Stimulated activated CD4-positive, alpha-beta T cell treated with anti-CD3 and anti-CD28 coated beads, Interleukin-15, amount 100 ng/mL, for 1 hour (primary cell): ENCODE measurements at regions not wholly inside any gene's neighbourhood (a gene's known extent, or its start where the extent isn't known, plus 50 kb on each side); places are given as distances from the start of the nearest gene placed in this dataset.

Experiments used
- DNase-seq, 2 donors: peaks; one replicate each; pipeline ENCODE4 v3.0.0-alpha.2; 2020; ENCODE audit warnings: low read depth in 1 of 2, low spot score in 1 of 2

DNA sequence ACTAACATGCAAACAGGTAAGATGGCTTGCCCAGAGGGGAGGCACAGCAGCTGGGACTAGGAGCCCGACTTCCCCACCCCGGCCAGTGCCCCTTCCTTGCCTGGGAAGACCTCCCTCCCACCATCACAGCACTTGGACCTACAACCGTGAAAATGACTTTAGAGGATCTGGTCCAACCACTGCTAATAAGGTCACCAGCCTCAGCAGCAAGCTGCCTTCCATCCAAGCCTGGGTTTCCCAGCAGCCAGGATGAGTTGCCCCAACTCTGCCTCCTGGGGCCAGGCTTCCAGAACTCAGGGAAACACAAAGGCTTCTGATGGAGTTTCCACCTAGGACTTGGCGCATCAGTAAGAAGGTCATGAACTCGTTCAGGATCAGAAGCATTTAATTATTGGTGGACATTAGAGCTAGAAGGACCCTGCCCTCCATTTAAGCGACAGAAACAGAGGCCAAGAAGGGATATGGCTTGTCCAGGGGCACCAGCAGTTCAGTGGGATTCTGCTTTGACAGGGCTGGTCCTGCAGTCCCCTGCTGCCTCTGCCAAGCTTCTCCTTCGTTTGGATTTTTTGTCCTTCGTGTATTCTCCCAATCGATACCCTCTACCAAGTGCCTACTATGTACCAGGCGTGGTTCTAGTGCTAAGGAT lies 403.0 kb upstream of the ID2 start:
- DNase-seq: no peak

DNA sequence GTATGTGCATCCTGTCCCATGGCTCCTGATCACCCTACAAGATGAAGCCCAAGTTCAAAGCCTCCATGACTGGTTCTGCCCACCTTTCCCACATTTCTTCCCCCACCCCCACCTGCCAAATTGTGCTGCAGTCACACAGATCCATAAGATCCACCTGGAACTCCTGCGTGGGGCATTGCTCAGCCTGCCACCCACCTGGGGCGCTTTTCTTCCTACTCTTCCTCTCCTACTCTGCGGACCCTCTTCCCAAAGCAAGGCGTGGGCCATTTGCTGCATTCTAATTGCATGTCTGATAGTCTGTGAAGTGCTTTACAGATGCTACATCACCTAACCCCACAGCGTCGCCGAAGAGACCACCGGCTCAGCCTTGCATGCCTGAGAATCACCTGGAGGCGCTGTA lies 402.4 kb upstream of the ID2 start:
- DNase-seq: no peak

DNA sequence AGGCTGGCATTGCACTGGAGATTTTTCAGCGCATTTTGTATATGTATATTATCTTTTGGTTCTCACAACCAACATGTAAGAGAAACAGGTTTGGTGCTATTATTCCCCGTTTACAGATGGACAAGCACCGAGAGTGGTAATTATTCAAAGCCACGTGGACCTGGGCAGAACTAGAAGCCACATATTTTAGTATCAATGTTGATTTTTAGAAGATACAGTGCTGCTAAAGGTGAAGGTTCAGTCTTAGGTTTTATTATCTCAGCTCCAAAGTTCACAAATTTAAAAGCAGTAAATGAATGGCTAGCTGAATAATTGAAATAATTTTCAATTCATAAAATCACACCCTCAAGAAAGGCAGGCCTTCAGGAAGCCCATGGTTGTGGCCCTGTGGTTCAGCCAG lies 400.6 kb upstream of the ID2 start:
- no peak for DNase-seq

DNA sequence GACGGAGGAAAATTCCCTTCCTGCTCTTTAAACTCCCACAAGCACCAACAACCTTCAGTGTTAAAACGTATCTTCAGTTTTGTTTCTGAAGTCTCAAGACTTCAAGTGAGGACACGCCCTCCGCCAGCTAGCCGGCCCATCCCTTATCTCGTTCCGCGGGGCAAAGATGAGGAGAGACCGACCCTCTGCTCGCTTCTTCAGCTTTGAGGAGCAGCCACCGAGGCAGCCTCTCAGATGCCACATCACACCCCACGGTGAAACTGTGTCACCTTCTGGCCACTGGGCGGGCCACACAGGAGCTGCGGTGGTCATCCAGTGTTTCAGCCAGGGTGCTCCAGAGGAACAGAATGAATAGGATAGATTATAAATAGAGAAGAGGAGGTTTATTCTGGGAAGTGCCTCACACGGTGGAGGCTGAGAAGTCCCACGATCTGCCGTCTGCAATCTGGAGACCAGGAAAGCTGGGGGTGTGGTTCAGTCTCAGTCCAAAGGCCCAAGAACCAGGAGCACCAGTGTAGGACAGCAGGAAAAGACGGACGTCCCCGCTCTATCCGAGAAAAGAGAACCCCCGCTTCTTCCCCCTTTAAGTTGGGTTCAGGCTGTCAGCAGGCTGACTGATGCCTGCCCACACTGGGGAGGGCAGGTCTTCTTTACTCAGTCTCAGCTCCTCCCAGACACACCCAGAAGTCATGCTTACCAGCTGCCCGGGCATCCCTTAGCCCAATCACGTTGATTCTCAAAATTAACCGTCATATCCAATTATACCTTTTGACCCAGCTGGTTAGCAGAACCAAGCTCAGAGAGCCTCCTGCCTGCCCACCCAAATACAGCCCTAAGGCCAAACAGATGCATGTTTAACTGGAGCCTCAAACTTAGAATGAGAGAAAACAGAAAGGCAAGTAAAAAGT lies 399.7 kb upstream of the ID2 start:
- DNase-seq: no peak

DNA sequence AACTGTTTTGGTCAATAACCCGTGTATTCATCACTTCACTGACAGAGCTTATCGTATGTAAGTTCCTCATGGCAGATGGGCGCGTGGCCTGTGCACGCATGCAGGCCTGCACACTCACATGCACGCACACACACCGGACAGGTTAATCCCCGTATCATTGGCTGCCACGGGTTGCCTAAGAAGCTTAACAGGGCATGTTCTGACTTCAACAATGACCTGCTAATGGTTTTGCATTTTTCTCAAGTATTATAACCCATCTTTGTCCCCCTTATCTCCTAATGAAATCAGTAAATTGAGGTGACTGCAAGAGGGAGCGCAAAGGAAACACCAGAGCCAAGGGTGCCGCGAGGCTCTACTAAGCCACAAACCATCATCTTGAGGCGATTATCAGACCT lies 399.0 kb upstream of the ID2 start:
- no peak for DNase-seq

DNA sequence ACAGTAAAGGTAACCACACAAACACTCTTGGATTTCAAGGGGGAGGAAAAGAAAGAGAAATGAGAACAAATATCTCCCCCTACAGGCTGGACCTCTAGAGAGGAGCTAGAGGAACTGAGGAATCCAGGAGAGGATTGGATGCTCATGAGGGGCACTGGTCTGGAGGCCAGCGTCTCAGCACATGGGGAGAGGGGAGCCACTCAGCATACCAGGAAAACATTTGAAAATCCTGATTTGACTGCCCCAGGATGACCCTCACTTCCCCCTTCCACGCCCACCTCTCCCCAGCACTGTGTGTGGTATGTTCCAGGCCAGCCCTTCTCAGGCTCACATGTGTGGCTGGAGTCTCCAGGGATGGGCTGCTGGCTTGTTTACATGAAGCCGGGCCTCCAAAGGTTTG lies 396.8 kb upstream of the ID2 start:
- no peak for DNase-seq

DNA sequence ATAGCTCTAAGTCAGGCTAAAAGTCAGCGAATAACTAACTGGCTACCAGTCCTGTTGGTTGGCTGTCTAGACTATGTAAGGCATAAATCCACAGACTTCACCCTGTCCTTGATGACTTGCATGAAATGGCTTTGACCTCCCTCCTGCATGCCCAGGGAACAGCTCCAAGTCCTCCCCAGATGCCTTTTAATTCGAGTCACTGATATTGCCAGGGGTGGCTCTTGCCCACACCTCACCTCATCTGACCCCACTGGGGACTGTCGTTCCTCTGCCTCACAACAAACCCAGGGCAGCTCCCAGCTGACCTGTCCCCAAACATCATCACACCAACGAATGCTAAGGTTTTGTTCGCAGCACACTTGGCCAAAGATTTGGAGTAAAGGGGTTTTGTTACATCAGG lies 396.0 kb upstream of the ID2 start:
- DNase-seq: no peak

DNA sequence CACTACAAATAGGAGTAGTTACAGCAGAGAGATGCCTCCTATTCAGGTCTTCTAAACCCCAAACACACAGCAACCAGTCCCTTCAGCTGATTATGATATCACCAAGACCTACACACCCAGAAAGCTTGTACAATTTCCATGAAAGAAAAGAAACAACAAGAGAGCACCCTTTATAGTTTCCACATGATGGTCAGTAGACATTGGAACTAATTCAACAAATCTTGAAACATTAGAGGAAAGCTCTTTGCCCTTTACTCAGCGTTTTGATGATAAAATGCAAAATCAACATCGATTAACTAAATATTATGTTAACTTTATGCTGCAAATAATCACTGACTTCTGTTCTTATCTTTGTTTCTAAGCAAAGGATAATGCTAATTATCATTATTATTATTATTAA lies 393.6 kb upstream of the ID2 start:
- DNase-seq: no peak

DNA sequence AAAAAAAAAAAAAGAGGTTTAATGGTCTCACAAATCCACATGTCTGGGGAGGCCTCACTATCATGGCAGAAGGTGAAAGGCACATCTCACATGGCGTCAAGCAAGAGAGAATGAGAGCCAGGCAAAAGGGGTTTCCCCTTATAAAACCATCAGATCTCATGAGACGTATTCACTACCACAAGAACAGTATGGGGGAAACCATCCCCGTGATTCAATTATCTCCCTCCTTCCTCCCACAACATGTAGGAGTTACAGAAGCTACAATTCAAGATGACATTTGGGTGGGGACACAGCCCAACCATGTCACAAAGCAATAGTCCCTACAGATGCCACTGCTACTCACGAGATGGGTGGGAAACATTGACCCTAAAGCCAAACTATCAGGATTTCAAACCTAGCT lies 392.7 kb upstream of the ID2 start:
- no peak for DNase-seq

DNA sequence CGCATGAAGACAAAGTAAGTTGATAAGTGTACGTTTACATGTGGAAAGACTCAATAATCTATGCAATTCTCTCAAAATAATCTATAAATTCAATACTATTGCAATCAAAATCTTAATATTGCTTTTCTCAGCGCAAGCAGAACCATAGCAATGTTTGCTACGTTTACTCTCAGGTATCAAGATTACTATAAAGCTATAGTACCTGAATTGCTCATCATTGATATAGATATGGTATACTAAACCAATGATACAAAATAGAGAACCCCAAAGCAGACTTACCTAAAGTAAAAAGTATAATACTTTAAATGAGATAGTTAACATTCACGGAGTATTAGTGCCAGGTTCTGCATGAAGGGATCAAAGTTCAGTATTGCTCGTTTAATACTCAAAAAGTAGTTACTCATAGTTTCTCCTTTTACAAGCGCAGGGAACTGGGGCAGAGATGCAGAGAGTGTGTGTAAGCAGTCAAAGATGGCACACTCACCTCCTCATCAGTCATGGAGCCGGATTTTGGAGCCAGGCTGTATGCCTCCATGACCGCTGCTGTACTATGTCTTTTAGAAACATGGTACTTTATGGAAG lies 391.0 kb upstream of the ID2 start:
- no peak for DNase-seq

DNA sequence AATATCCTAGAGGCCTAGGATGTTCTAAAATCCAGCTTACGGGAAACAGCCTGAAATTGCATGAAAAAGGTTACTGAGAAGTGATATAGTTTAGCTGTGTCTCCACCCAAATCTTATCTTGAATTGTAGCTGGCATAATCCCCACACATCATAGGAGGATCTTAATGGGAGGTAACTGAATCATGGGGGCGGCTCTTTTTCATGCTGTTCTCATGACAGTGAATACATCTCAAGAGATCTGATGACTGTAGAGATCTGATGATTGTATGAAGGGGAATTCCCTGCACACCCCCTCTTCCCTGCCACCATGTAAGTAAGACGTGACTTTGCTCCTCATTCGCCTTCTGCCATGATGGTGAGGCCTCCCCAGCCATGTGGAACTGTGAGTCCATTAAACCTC lies 385.6 kb upstream of the ID2 start:
- no peak for DNase-seq

DNA sequence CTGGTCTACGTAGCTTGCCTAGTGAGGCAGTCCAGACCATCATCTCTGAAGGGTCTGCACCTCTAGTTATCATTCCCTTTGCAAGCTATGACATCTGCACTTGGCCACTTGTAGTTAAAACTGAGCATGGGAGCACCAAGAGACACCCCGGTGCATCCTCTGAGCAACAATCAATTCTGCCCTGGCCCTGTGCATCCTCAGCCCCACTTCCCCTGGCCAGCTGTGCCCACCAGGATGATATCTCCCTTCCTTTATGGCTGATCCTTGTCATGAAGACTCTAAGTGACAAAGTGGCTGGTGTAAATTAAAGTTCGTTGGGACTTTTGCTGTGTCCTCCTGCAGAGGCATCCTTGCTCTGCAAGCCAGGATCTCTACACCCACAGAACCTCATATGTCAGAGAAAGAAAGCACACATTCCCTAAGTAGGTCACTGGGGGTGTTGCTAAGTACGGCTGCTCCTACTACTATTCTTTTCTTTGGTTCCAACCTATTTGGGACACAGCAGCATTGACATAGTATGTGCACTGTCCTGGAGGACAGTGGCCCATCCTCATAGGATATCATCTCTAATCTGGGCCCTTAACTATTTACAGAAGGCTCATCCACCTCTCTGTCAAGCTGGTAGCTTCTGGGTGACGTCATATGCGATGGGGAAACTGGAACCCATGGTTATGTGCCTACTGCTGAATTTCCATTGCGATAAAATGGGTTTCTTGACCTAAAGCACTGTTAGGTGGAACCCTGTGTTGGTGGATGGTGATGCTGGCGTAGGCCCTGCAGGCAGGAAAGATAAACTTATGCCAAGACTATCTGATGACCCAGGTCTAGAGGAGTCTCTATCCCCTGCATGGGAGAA lies 384.3 kb upstream of the ID2 start:
- DNase-seq: no peak

DNA sequence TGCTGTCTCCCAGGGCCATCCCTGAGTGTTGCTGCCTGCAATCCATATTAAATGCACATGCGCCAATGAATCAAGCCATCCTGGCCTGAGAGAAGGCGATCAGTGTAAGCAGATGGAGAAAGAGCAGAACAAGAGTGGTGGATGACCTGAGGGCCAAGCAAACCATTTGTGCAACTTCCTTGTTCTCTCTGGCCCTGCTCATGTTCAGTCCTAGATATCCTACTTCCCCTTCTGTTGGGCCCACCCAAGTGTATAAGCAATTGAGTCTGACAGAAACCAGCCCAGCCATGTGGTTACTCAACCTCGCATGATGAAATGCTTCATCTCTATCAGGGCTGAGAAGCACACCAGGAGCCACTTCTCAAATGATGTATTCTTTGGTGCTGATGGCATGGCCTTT lies 383.1 kb upstream of the ID2 start:
- DNase-seq: no peak

DNA sequence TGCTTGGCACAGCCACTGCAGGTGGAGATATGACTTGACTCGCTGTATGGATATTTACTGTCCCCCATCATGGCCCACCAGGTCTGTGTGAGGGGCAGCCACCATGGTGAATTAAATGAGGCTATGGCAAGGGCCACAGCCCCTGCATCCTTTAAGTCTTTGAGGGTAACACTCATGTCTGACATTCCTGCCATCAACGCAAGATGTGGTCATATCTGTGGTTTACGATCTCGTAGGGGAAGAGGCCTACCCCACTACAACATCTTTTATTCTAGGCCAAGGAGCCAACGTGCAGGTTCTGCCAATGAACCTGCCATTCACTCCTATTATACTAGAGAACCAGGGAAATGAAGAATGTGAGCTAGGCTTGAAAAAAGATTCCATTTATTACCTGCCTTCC lies 381.6 kb upstream of the ID2 start:
- no peak for DNase-seq

DNA sequence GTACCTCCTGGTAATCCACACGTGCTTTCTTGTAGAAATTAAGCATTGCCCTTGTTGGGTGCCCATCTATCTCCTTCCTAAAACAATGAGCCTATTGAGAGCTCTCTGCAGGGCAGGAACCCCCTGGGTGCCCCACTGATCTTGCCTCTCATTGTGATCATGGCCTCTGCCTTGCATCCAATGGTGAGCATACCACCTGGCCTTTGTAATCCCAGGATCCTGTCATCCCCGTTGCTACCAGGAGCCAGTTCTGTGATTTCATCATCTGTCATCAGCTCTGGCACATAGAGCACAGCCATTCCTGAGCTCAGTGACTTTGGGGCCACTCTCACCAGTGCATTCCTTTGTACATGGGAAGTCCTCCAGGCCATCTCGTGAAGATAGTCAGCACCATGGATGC lies 381.0 kb upstream of the ID2 start:
- no peak for DNase-seq

DNA sequence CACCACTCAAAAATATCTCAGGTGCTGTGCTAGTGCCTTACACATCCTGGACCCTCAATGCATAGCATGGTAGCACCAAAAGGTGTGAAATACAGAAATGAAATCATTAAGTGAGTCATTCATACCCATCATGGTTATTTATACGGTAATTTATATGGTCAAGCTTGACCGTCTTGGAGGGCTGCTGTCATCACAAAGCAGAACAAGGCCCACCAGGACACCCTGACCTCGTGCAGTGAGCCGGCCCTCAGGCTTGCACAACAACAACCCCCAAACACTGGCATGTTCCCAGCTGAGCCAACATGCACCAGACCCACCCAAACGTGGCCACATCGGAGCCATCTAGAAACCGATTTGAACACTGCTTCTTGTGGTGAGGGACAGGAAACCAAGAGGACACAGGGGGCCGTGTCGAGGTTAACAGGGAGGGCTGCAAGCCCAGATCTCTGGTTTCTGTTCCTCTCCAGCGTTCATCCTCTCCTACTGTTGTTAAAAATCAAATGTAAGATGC lies 378.5 kb upstream of the ID2 start:
- DNase-seq: peak; percentile 21 to 49

DNA sequence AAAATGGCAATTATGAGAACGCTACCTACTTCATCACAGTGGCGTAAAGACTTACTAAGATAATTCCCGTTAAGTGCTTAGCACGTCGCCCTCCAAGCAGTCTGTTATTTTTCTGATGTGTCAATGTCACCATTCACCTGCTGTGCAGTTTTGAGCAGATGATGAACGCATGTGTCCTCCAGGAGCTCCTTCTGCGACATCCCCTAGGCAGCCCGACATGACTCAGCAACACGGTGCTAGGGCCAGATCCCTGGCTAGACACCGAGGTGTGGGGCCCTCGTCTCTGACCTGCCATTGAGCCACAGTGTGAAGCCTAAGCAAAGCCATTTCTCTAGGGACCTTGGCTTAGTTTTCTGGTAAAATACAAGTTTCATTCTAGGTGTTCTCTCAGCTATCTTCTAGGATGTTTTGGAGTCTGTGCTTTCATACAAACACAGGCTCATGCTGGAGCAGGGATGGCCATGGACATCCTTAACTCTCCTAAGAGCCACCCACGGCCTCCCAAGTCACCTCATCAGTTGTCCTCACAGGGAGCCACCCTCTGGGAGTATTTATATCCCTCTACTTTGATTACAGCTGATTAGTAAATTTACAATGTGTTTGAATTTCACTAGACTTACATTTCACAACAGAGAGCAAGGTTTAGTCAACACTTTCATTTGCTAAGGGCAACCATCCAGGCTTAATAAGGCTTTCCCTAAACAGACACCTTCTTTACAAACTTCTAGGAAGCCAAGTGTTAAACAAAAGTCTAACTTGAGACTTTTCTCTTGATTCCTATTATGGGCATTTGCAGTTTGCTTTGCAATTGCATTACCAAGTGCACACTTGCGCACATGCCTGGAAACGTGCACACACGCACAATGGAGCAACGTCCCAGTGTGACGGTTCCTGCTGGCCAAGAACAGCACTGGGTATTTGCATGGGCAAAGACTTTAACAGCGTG lies 376.8 kb upstream of the ID2 start:
- no peak for DNase-seq

DNA sequence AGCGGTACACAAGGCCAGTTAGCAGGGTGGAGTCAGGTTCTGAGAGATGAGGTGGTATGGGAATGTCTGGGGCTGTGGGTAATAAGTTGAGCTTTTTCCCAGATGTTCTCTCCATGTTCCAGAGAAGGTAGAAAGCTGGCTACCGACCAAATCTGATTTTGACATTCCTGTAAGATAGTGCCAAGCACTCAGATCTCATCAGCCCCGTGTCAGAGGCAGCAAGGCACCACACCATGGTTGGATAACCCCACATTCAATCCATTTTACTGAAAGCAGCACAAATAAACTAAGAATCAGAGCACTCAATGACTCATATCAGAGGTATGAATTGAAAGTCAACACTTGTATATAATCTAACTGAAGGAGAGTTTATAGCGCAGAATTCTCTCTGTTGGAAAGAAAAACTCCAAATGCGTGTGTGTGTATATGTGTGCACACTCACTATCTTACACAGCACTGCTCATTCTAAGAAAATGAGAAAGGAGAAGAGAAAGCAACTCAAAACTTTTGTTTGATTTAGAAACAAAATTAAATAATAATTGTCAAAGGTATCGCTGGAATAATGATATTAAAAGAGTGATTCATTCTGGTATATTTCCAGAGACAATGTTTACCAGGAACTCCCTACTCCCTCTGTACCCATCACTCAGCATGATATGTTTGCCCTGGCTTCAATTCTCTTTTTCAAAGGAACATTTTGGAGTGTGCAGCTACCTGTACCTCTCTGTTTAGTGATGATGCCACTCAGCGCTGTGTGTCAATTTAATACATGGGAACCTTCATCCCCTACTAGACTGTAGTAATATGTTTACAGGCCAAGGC lies 375.1 kb upstream of the ID2 start:
- no peak for DNase-seq

DNA sequence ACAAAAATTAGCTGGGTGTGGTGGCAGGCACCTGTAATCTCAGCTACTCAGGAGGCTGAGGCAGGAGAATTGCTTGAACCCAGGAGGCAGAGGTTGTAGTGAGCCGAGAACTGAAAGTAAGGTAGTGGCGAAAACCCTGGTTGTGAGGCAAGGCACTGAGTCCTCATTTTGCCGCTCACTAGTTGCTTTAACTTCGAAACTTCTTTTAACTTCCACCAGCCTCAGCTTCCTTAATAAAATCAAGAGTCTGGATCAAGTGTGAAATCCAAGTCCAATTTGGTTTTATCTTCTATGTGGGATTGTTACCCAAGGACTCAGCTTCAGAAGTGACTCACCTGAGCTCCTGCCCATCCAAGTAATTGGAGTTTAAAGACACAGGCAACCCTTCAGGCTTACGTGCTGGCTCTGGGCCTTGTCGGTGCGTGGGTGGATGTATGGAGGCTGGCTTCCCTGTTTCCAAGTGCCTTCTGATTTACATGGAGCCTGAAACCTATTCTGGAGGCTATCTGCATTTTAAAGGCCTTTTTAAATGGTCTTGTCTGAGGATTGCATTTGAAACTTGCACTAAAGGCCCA lies 374.2 kb upstream of the ID2 start:
- no peak for DNase-seq
